GM23338 (cell line): ENCODE measurements at regions not wholly inside any gene's neighbourhood (a gene's known extent, or its start where the extent isn't known, plus 50 kb on each side); places are given as distances from the start of the nearest gene placed in this dataset.

Experiments used
- ATAC-seq: fragments of 200-7000 bp; cut with Tn5 transposase; 3 replicates; pipeline ENCODE4 v1.9.1; 2020
- DNase-seq: peaks from one replicate; pipeline ENCODE4 v3.0.0-alpha.2; 2015; ENCODE audit warnings: low spot score
- H2AFZ ChIP-seq: fragments of 200-600 bp; sonication (generic); 2 replicates; pipeline ENCODE4 v1.8.0; 2016; ENCODE audit warnings: antibody characterized with exemption, mild to moderate bottlenecking, moderate library complexity
- H3F3A ChIP-seq: fragments of 200-600 bp; sonication (generic); replicated peaks from 2 replicates; pipeline ENCODE4 v1.8.0; 2017; ENCODE audit warnings: antibody characterized with exemption, mixed run types, low read depth
- H3K27ac ChIP-seq: fragments of 200-600 bp; sonication (generic); 2 replicates; pipeline ENCODE4 v1.6.1; 2016; ENCODE audit warnings: low read depth
- H3K27me3 ChIP-seq: fragments of 200-600 bp; sonication (generic); 2 replicates; pipeline ENCODE4 v1.8.0; 2016; ENCODE audit warnings: mild to moderate bottlenecking, mixed run types, moderate library complexity; ENCODE audit not compliant: insufficient read depth
- H3K36me3 ChIP-seq: fragments of 200-600 bp; sonication (generic); 2 replicates; pipeline ENCODE4 v1.8.0; 2016; ENCODE audit warnings: mild to moderate bottlenecking; ENCODE audit not compliant: insufficient read depth
- H3K4me1 ChIP-seq: fragments of 200-600 bp; sonication (generic); 2 replicates; pipeline ENCODE4 v1.8.0; 2016; ENCODE audit warnings: mild to moderate bottlenecking, moderate library complexity; ENCODE audit not compliant: insufficient read depth
- H3K4me2 ChIP-seq: fragments of 200-600 bp; sonication (generic); 2 replicates; pipeline ENCODE4 v1.7.1; 2017; ENCODE audit warnings: mixed run types
- H3K4me3 ChIP-seq: fragments of 200-600 bp; sonication (generic); 2 replicates; pipeline ENCODE4 v1.6.1; 2016; ENCODE audit warnings: mixed run types
- H3K79me2 ChIP-seq: fragments of 200-600 bp; sonication (generic); replicated peaks from 2 replicates; pipeline ENCODE4 v1.8.0; 2017; ENCODE audit warnings: mild to moderate bottlenecking; ENCODE audit not compliant: insufficient read depth
- H3K9me2 ChIP-seq: fragments of 200-600 bp; sonication (generic); 2 replicates; pipeline ENCODE4 v1.8.0; 2017; ENCODE audit not compliant: insufficient read depth
- H4K20me1 ChIP-seq: fragments of 200-600 bp; sonication (generic); replicated peaks from 2 replicates; pipeline ENCODE4 v1.8.0; 2017; ENCODE audit warnings: mild to moderate bottlenecking; ENCODE audit not compliant: insufficient read depth
- H3K27ac Mint-ChIP-seq: 2 replicates; pipeline ENCODE4 v1.8.0; 2020; ENCODE audit warnings: inconsistent platforms, mild to moderate bottlenecking, moderate library complexity, mixed read lengths
- H3K27me3 Mint-ChIP-seq: 3 replicates; pipeline ENCODE4 v1.8.0; 2022; ENCODE audit warnings: low read depth, mild to moderate bottlenecking, moderate library complexity, mixed read lengths, inconsistent platforms; ENCODE audit not compliant: insufficient read depth, poor library complexity
- H3K36me3 Mint-ChIP-seq: 3 replicates; pipeline ENCODE4 v1.8.0; 2021; ENCODE audit warnings: low read depth, mild to moderate bottlenecking, inconsistent platforms, moderate library complexity, mixed read lengths
- H3K4me1 Mint-ChIP-seq: 3 replicates; pipeline ENCODE4 v1.8.0; 2020; ENCODE audit warnings: mild to moderate bottlenecking, inconsistent platforms, mixed read lengths
- H3K4me3 Mint-ChIP-seq: 3 replicates; pipeline ENCODE4 v1.8.0; 2021; ENCODE audit warnings: moderate library complexity, mild to moderate bottlenecking, inconsistent platforms, mixed read lengths
- H3K9me3 Mint-ChIP-seq: 3 replicates; pipeline ENCODE4 v1.8.0; 2020; ENCODE audit warnings: moderate library complexity, mild to moderate bottlenecking, inconsistent platforms, mixed read lengths
- CREB1 ChIP-seq: fragments of 250-450 bp; sonication (Bioruptor Pico); IDR thresholded peaks from 2 replicates; pipeline ENCODE4 v1.5.0; 2020; ENCODE audit warnings: low read depth, mild to moderate bottlenecking, moderate library complexity
- EZH2 ChIP-seq: fragments of 200-600 bp; sonication (generic); IDR thresholded peaks from one replicate; pipeline ENCODE4 v1.8.0; 2017; ENCODE audit warnings: antibody characterized with exemption, mild to moderate bottlenecking, low read depth; ENCODE audit not compliant: unreplicated experiment
- JUNB ChIP-seq: IDR thresholded peaks from one replicate; pipeline ENCODE4 v1.6.1; 2016; ENCODE audit warnings: antibody characterized with exemption; ENCODE audit not compliant: unreplicated experiment
- NANOG ChIP-seq: IDR thresholded peaks from 2 replicates; pipeline ENCODE4 v1.6.1; 2016; ENCODE audit warnings: antibody characterized with exemption, borderline replicate concordance
- POLR2AphosphoS5 ChIP-seq: IDR thresholded peaks from 2 replicates; pipeline ENCODE4 v1.6.1; 2016; ENCODE audit warnings: antibody characterized with exemption, low read depth
- STAT1 ChIP-seq: IDR thresholded peaks from one replicate; pipeline ENCODE4 v1.6.1; 2016; ENCODE audit warnings: antibody characterized with exemption; ENCODE audit not compliant: unreplicated experiment
- ZNF114 ChIP-seq: fragments of 250-450 bp; sonication (Bioruptor Pico); IDR thresholded peaks from 2 replicates; pipeline ENCODE4 v1.5.0; 2020; ENCODE audit warnings: mild to moderate bottlenecking, moderate library complexity
- ZNF331 ChIP-seq: fragments of 250-450 bp; sonication (Bioruptor Pico); IDR thresholded peaks from 2 replicates; pipeline ENCODE4 v1.5.0; 2020; ENCODE audit warnings: low read depth, mild to moderate bottlenecking, moderate library complexity
- TF ChIP-seq, protein P1 (sequence below): fragments of 250-450 bp; sonication (Bioruptor Pico); IDR thresholded peaks from 2 replicates; pipeline ENCODE4 v1.5.0; 2020; ENCODE audit warnings: mild to moderate bottlenecking, moderate library complexity
- TF ChIP-seq, protein P2 (sequence below): IDR thresholded peaks from 2 replicates; pipeline ENCODE4 v1.6.1; 2016; ENCODE audit warnings: antibody characterized with exemption

DNA sequence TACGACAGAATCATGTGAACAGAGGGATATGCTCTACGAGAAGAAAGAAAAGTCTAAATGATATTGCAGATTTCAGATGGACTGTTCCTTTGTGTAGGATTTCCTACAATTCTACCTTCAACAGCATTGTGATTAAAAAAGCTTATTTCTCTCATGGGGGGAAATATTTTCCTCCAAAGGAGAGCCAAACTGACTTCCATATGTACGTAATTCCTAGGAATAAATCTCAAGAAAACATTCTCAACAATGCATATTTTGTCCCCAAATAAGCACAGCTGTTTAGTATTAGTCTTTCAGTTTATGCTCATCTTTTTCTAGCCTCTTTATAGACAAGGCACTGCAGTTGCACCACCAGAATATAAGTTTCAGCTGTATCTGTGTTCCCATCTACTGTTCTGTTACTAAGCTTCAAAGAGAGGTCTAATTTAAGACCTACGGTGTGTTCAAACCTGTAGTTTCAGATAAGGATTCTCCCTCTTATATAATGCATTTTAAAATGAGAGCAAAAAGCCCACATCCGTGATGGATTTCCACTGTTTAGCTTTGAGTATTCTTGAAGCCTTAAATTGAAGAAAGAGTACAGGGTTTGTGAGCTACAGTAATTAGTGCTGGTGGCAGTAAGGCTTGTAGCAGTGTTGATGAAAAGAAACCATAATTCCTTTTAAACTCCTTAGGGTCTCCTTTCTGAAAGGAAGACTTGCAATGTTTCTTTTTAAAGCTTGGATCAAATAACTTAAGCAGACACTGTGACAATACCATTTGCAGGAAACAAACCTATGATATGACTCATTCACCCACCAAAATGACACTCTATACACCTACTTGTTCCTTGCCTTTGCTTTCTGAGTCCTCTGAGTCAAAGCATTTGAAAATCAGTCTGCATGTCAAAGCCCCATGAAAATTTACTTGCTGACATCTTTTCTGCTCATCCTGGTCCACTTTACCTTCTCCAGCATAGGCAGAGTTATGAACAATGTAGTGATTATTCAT lies 754.1 kb downstream of the NOVA1 start:
- ATAC-seq (no peak), DNase-seq (no peak)
- Histone ChIP-seq H3K36me3 (no peaks in the 10 kb centered on the region), H3F3A (no peaks in the 10 kb centered on the region), H2AFZ (peak overlapping the region; percentile 60; the same call in 1 of the 2 replicates), H3K27me3 (no peaks in the 10 kb centered on the region), H3K9me2 (no peaks in the 10 kb centered on the region), H3K79me2 (no peaks in the 10 kb centered on the region), H4K20me1 (no peaks in the 10 kb centered on the region), H3K4me2 (no peak overlapping the region), H3K27ac (no peak overlapping the region), H3K4me3 (no peak overlapping the region), H3K4me1 (no peaks in the 10 kb centered on the region)
- H3K4me1 Mint-ChIP-seq = peaks cover 2% of the 10 kb centered on the region; the same call in 2 of the 3 replicates
- no peak overlapping the region for H3K27ac Mint-ChIP-seq
- TF ChIP-seq, protein P1, sequence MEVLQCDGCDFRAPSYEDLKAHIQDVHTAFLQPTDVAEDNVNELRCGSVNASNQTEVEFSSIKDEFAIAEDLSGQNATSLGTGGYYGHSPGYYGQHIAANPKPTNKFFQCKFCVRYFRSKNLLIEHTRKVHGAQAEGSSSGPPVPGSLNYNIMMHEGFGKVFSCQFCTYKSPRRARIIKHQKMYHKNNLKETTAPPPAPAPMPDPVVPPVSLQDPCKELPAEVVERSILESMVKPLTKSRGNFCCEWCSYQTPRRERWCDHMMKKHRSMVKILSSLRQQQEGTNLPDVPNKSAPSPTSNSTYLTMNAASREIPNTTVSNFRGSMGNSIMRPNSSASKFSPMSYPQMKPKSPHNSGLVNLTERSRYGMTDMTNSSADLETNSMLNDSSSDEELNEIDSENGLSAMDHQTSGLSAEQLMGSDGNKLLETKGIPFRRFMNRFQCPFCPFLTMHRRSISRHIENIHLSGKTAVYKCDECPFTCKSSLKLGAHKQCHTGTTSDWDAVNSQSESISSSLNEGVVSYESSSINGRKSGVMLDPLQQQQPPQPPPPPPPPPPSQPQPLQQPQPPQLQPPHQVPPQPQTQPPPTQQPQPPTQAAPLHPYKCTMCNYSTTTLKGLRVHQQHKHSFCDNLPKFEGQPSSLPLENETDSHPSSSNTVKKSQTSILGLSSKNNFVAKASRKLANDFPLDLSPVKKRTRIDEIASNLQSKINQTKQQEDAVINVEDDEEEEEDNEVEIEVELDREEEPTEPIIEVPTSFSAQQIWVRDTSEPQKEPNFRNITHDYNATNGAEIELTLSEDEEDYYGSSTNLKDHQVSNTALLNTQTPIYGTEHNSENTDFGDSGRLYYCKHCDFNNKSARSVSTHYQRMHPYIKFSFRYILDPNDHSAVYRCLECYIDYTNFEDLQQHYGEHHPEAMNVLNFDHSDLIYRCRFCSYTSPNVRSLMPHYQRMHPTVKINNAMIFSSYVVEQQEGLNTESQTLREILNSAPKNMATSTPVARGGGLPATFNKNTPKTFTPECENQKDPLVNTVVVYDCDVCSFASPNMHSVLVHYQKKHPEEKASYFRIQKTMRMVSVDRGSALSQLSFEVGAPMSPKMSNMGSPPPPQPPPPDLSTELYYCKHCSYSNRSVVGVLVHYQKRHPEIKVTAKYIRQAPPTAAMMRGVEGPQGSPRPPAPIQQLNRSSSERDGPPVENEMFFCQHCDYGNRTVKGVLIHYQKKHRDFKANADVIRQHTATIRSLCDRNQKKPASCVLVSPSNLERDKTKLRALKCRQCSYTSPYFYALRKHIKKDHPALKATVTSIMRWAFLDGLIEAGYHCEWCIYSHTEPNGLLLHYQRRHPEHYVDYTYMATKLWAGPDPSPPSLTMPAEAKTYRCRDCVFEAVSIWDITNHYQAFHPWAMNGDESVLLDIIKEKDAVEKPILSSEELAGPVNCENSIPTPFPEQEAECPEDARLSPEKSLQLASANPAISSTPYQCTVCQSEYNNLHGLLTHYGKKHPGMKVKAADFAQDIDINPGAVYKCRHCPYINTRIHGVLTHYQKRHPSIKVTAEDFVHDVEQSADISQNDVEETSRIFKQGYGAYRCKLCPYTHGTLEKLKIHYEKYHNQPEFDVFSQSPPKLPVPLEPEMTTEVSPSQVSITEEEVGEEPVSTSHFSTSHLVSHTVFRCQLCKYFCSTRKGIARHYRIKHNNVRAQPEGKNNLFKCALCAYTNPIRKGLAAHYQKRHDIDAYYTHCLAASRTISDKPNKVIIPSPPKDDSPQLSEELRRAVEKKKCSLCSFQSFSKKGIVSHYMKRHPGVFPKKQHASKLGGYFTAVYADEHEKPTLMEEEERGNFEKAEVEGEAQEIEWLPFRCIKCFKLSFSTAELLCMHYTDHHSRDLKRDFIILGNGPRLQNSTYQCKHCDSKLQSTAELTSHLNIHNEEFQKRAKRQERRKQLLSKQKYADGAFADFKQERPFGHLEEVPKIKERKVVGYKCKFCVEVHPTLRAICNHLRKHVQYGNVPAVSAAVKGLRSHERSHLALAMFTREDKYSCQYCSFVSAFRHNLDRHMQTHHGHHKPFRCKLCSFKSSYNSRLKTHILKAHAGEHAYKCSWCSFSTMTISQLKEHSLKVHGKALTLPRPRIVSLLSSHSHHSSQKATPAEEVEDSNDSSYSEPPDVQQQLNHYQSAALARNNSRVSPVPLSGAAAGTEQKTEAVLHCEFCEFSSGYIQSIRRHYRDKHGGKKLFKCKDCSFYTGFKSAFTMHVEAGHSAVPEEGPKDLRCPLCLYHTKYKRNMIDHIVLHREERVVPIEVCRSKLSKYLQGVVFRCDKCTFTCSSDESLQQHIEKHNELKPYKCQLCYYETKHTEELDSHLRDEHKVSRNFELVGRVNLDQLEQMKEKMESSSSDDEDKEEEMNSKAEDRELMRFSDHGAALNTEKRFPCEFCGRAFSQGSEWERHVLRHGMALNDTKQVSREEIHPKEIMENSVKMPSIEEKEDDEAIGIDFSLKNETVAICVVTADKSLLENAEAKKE (CRISPR knock-in tag) = no peak
- TF ChIP-seq ZNF114 (CRISPR knock-in tag) (no peak), EZH2 (no peak), ZNF331 (CRISPR knock-in tag) (no peak), JUNB (no peak), NANOG (no peak), POLR2AphosphoS5 (no peak), STAT1 (no peak), CREB1 (no peak)
- TF ChIP-seq, protein P2, sequence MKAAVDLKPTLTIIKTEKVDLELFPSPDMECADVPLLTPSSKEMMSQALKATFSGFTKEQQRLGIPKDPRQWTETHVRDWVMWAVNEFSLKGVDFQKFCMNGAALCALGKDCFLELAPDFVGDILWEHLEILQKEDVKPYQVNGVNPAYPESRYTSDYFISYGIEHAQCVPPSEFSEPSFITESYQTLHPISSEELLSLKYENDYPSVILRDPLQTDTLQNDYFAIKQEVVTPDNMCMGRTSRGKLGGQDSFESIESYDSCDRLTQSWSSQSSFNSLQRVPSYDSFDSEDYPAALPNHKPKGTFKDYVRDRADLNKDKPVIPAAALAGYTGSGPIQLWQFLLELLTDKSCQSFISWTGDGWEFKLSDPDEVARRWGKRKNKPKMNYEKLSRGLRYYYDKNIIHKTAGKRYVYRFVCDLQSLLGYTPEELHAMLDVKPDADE = no peak
- peaks cover 1% of the 10 kb centered on the region for H3K27me3 Mint-ChIP-seq
- H3K9me3 Mint-ChIP-seq = peaks cover 3% of the 10 kb centered on the region; the same call in 1 of the 3 replicates
- H3K4me3 Mint-ChIP-seq = no peak overlapping the region
- no peaks in the 10 kb centered on the region for H3K36me3 Mint-ChIP-seq
